ENCODE measurements at regions not wholly inside any gene's neighbourhood (a gene's known extent, or its start where the extent isn't known, plus 50 kb on each side); places are given as distances from the start of the nearest gene placed in this dataset.

- no peak overlapping the region for H3K14ac ChIP-seq (ENCODE audit: low read length)
- H3K4me1 ChIP-seq (ENCODE audit: control insufficient read depth in 2 of 2, insufficient read depth in 1 of 2, low read depth in 1 of 2, low read length in 2 of 2) = no peaks in the 10 kb centered on the region
- no peaks in the 10 kb centered on the region for H3K36me3 ChIP-seq (replicated peaks in 1 of 2; ENCODE audit: control insufficient read depth in 2 of 2, insufficient read depth in 2 of 2, low read length in 2 of 2)
- H4K91ac ChIP-seq (ENCODE audit: low read depth, low read length, poor library complexity) = no peak overlapping the region
- no peak overlapping the region for H3K4me3 ChIP-seq (ENCODE audit: low read length in 2 of 2)
- no peak overlapping the region for H2BK120ac ChIP-seq (ENCODE audit: low read depth, low read length)
- WGBS, 2 donors (ENCODE audit: extremely low coverage in 2 of 2, insufficient read length in 2 of 2, insufficient replicate concordance in 1 of 2) = no CpG with 5 or more reads among the region's 5 CpGs
- H3K27me3 ChIP-seq (ENCODE audit: control insufficient read depth in 3 of 3, insufficient read depth in 3 of 3, low read depth in 1 of 3, low read length in 3 of 3) = peaks cover 0 to 5% (median 0%) of the 10 kb centered on the region in 3 experiments
- H3K27ac ChIP-seq (replicated peaks; ENCODE audit: low read length) = no peak overlapping the region
- H3K4me2 ChIP-seq (ENCODE audit: insufficient read depth, low read length, poor library complexity, severe bottlenecking) = no peak overlapping the region
- H2BK12ac ChIP-seq (ENCODE audit: low read length) = no peak overlapping the region
- no peak overlapping the region for H4K8ac ChIP-seq (ENCODE audit: low read depth, low read length)
- H2AK5ac ChIP-seq (ENCODE audit: low read depth, low read length) = no peak overlapping the region
- H3K9ac ChIP-seq (ENCODE audit: low read depth, low read length, poor library complexity) = no peak overlapping the region
- H3K4ac ChIP-seq (ENCODE audit: low read length) = no peak overlapping the region
- H3K9me3 ChIP-seq (replicated peaks in 1 of 2; ENCODE audit: control insufficient read depth in 2 of 2, insufficient read depth in 1 of 2, low read depth in 1 of 2, low read length in 2 of 2) = peaks cover 0 to 56% of the 10 kb centered on the region in 2 donors
- no peak overlapping the region for H3K18ac ChIP-seq (ENCODE audit: low read length)
- H2BK5ac ChIP-seq (ENCODE audit: low read length) = no peak overlapping the region
- no peak overlapping the region for H3K23ac ChIP-seq (ENCODE audit: low read depth, low read length, poor library complexity)
- H3K79me1 ChIP-seq (ENCODE audit: low read depth, low read length) = no peaks in the 10 kb centered on the region
- H2BK15ac ChIP-seq (ENCODE audit: low read length) = no peak overlapping the region
- H2AFZ ChIP-seq (ENCODE audit: low read length) = peak overlapping the region; percentile 90
- DNase-seq (ENCODE audit: low spot score) = no peak
These were observed 497.5 kb downstream of the TBC1D22A start for GRCh38 chr22:47259990-47260389.

GRCh38 chr22:47259049-47259448 lies 496.6 kb downstream of the TBC1D22A start:
- H3K4me1 ChIP-seq (ENCODE audit: control insufficient read depth in 2 of 2, insufficient read depth in 1 of 2, low read depth in 1 of 2, low read length in 2 of 2) = no peaks in the 10 kb centered on the region
- H3K14ac ChIP-seq (ENCODE audit: low read length) = no peak overlapping the region
- no peak overlapping the region for H3K4ac ChIP-seq (ENCODE audit: low read length)
- no peak for DNase-seq (ENCODE audit: low spot score)
- peak overlapping the region in 1 of 2 donors; percentile 31 for H3K4me3 ChIP-seq (ENCODE audit: low read length in 2 of 2)
- no peaks in the 10 kb centered on the region for H3K36me3 ChIP-seq (replicated peaks in 1 of 2; ENCODE audit: control insufficient read depth in 2 of 2, insufficient read depth in 2 of 2, low read length in 2 of 2)
- no peak overlapping the region for H3K4me2 ChIP-seq (ENCODE audit: insufficient read depth, low read length, poor library complexity, severe bottlenecking)
- no peak overlapping the region for H2BK120ac ChIP-seq (ENCODE audit: low read depth, low read length)
- WGBS, 2 donors (ENCODE audit: extremely low coverage in 2 of 2, insufficient read length in 2 of 2, insufficient replicate concordance in 1 of 2) = no CpG with 5 or more reads among the region's 6 CpGs
- no peak overlapping the region for H3K27ac ChIP-seq (replicated peaks; ENCODE audit: low read length)
- peaks cover 0 to 5% (median 0%) of the 10 kb centered on the region in 3 experiments for H3K27me3 ChIP-seq (ENCODE audit: control insufficient read depth in 3 of 3, insufficient read depth in 3 of 3, low read depth in 1 of 3, low read length in 3 of 3)
- no peak overlapping the region for H2BK12ac ChIP-seq (ENCODE audit: low read length)
- peak overlapping the region; percentile 61 for H4K91ac ChIP-seq (ENCODE audit: low read depth, low read length, poor library complexity)
- peaks cover 0 to 50% of the 10 kb centered on the region in 2 donors for H3K9me3 ChIP-seq (replicated peaks in 1 of 2; ENCODE audit: control insufficient read depth in 2 of 2, insufficient read depth in 1 of 2, low read depth in 1 of 2, low read length in 2 of 2)
- no peak overlapping the region for H2BK15ac ChIP-seq (ENCODE audit: low read length)
- H2AFZ ChIP-seq (ENCODE audit: low read length) = no peak overlapping the region
- H3K9ac ChIP-seq (ENCODE audit: low read depth, low read length, poor library complexity) = no peak overlapping the region
- H2BK5ac ChIP-seq (ENCODE audit: low read length) = no peak overlapping the region
- no peak overlapping the region for H3K23ac ChIP-seq (ENCODE audit: low read depth, low read length, poor library complexity)
- H3K79me1 ChIP-seq (ENCODE audit: low read depth, low read length) = no peaks in the 10 kb centered on the region
- no peak overlapping the region for H2AK5ac ChIP-seq (ENCODE audit: low read depth, low read length)
- H3K18ac ChIP-seq (ENCODE audit: low read length) = no peak overlapping the region
- H4K8ac ChIP-seq (ENCODE audit: low read depth, low read length) = no peak overlapping the region

GRCh38 chr22:47257976-47258375 lies 495.5 kb downstream of the TBC1D22A start:
- Histone ChIP-seq H2BK15ac (ENCODE audit: low read length) (no peak overlapping the region), H3K36me3 (replicated peaks in 1 of 2; ENCODE audit: control insufficient read depth in 2 of 2, insufficient read depth in 2 of 2, low read length in 2 of 2) (no peaks in the 10 kb centered on the region), H2AK5ac (ENCODE audit: low read depth, low read length) (no peak overlapping the region), H3K23ac (ENCODE audit: low read depth, low read length, poor library complexity) (no peak overlapping the region), H2AFZ (ENCODE audit: low read length) (no peak overlapping the region), H3K9me3 (replicated peaks in 1 of 2; ENCODE audit: control insufficient read depth in 2 of 2, insufficient read depth in 1 of 2, low read depth in 1 of 2, low read length in 2 of 2) (peaks cover 0 to 45% of the 10 kb centered on the region in 2 donors), H3K18ac (ENCODE audit: low read length) (no peak overlapping the region), H2BK5ac (ENCODE audit: low read length) (no peak overlapping the region), H3K4me1 (ENCODE audit: control insufficient read depth in 2 of 2, insufficient read depth in 1 of 2, low read depth in 1 of 2, low read length in 2 of 2) (no peaks in the 10 kb centered on the region), H2BK12ac (ENCODE audit: low read length) (no peak overlapping the region), H3K4me2 (ENCODE audit: insufficient read depth, low read length, poor library complexity, severe bottlenecking) (no peak overlapping the region), H3K27me3 (ENCODE audit: control insufficient read depth in 3 of 3, insufficient read depth in 3 of 3, low read depth in 1 of 3, low read length in 3 of 3) (peaks cover 0 to 5% (median 0%) of the 10 kb centered on the region in 3 experiments), H3K14ac (ENCODE audit: low read length) (no peak overlapping the region), H4K91ac (ENCODE audit: low read depth, low read length, poor library complexity) (no peak overlapping the region), H2BK120ac (ENCODE audit: low read depth, low read length) (no peak overlapping the region), H3K79me1 (ENCODE audit: low read depth, low read length) (no peaks in the 10 kb centered on the region), H4K8ac (ENCODE audit: low read depth, low read length) (no peak overlapping the region), H3K9ac (ENCODE audit: low read depth, low read length, poor library complexity) (no peak overlapping the region), H3K4me3 (ENCODE audit: low read length in 2 of 2) (no peak overlapping the region), H3K27ac (replicated peaks; ENCODE audit: low read length) (no peak overlapping the region), H3K4ac (ENCODE audit: low read length) (no peak overlapping the region)
- WGBS, 2 donors (ENCODE audit: extremely low coverage in 2 of 2, insufficient read length in 2 of 2, insufficient replicate concordance in 1 of 2) = no CpG with 5 or more reads among the region's 11 CpGs
- no peak for DNase-seq (ENCODE audit: low spot score)

GRCh38 chr22:47257566-47257965 lies 495.1 kb downstream of the TBC1D22A start:
- peaks cover 0 to 5% (median 0%) of the 10 kb centered on the region in 3 experiments for H3K27me3 ChIP-seq (ENCODE audit: control insufficient read depth in 3 of 3, insufficient read depth in 3 of 3, low read depth in 1 of 3, low read length in 3 of 3)
- no peak overlapping the region for H3K4ac ChIP-seq (ENCODE audit: low read length)
- no peak overlapping the region for H2BK5ac ChIP-seq (ENCODE audit: low read length)
- H2BK12ac ChIP-seq (ENCODE audit: low read length) = no peak overlapping the region
- no peak overlapping the region for H4K8ac ChIP-seq (ENCODE audit: low read depth, low read length)
- H2AK5ac ChIP-seq (ENCODE audit: low read depth, low read length) = no peak overlapping the region
- H2BK120ac ChIP-seq (ENCODE audit: low read depth, low read length) = no peak overlapping the region
- no peaks in the 10 kb centered on the region for H3K79me1 ChIP-seq (ENCODE audit: low read depth, low read length)
- no peak overlapping the region for H4K91ac ChIP-seq (ENCODE audit: low read depth, low read length, poor library complexity)
- H3K4me3 ChIP-seq (ENCODE audit: low read length in 2 of 2) = no peak overlapping the region
- DNase-seq (ENCODE audit: low spot score) = no peak
- H2BK15ac ChIP-seq (ENCODE audit: low read length) = no peak overlapping the region
- no CpG with 5 or more reads among the region's 5 CpGs for WGBS, 2 donors (ENCODE audit: extremely low coverage in 2 of 2, insufficient read length in 2 of 2, insufficient replicate concordance in 1 of 2)
- H3K9ac ChIP-seq (ENCODE audit: low read depth, low read length, poor library complexity) = no peak overlapping the region
- H3K9me3 ChIP-seq (replicated peaks in 1 of 2; ENCODE audit: control insufficient read depth in 2 of 2, insufficient read depth in 1 of 2, low read depth in 1 of 2, low read length in 2 of 2) = peaks cover 0 to 41% of the 10 kb centered on the region in 2 donors
- H3K23ac ChIP-seq (ENCODE audit: low read depth, low read length, poor library complexity) = no peak overlapping the region
- H3K36me3 ChIP-seq (replicated peaks in 1 of 2; ENCODE audit: control insufficient read depth in 2 of 2, insufficient read depth in 2 of 2, low read length in 2 of 2) = no peaks in the 10 kb centered on the region
- no peak overlapping the region for H3K18ac ChIP-seq (ENCODE audit: low read length)
- H3K4me1 ChIP-seq (ENCODE audit: control insufficient read depth in 2 of 2, insufficient read depth in 1 of 2, low read depth in 1 of 2, low read length in 2 of 2) = no peaks in the 10 kb centered on the region
- no peak overlapping the region for H3K14ac ChIP-seq (ENCODE audit: low read length)
- H3K4me2 ChIP-seq (ENCODE audit: insufficient read depth, low read length, poor library complexity, severe bottlenecking) = no peak overlapping the region
- H3K27ac ChIP-seq (replicated peaks; ENCODE audit: low read length) = no peak overlapping the region
- no peak overlapping the region for H2AFZ ChIP-seq (ENCODE audit: low read length)
